ENCODE measurements at regions not wholly inside any gene's neighbourhood (a gene's known extent, or its start where the extent isn't known, plus 50 kb on each side); places are given as distances from the start of the nearest gene placed in this dataset.

GRCh38 chr1:81556968-81557367 is 243.8 kb upstream of the ADGRL2 start:
- Histone ChIP-seq H3K9me3 (ENCODE audit: control insufficient read depth, low read length) (no peaks in the 10 kb centered on the region), H3K4me1 (ENCODE audit: control insufficient read depth, insufficient read depth, low read length) (peaks cover 6% of the 10 kb centered on the region), H3K9ac (ENCODE audit: extremely low read depth, low read length, poor library complexity, severe bottlenecking) (no peak overlapping the region), H3K4me3 (ENCODE audit: low read length) (no peak overlapping the region), H3K36me3 (ENCODE audit: control insufficient read depth, insufficient read depth, low read length) (no peaks in the 10 kb centered on the region), H3K27me3 (ENCODE audit: control insufficient read depth, insufficient read depth, low read length, poor library complexity, severe bottlenecking) (no peaks in the 10 kb centered on the region), H3K27ac (ENCODE audit: low read depth, low read length) (no peak overlapping the region)
- no peaks in the 10 kb centered on the region for H3K27me3 Mint-ChIP-seq (ENCODE audit: insufficient read depth)
- WGBS, 2 experiments (ENCODE audit: insufficient coverage in 1 of 2, insufficient read length in 1 of 2): 93 to 94% methylated on average over 11 of the region's 11 CpGs
- TF ChIP-seq CTCF (conservative IDR thresholded peaks at IDR 0.05): no peak
- H3K4me3 Mint-ChIP-seq: no peak overlapping the region
- no peaks in the 10 kb centered on the region for H3K9me3 Mint-ChIP-seq
- DNase-seq: no peak
- H3K27ac Mint-ChIP-seq: no peak overlapping the region
- H3K36me3 Mint-ChIP-seq (ENCODE audit: low read depth): no peaks in the 10 kb centered on the region
- H3K4me1 Mint-ChIP-seq: peaks cover 20% of the 10 kb centered on the region

- no peaks in the 10 kb centered on the region for H3K9me3 Mint-ChIP-seq
- DNase-seq: no peak
- H3K4me3 Mint-ChIP-seq: no peak overlapping the region
- Histone ChIP-seq H3K27ac (ENCODE audit: low read depth, low read length) (no peak overlapping the region), H3K9ac (ENCODE audit: extremely low read depth, low read length, poor library complexity, severe bottlenecking) (no peak overlapping the region), H3K9me3 (ENCODE audit: control insufficient read depth, low read length) (no peaks in the 10 kb centered on the region), H3K27me3 (ENCODE audit: control insufficient read depth, insufficient read depth, low read length, poor library complexity, severe bottlenecking) (no peaks in the 10 kb centered on the region), H3K4me3 (ENCODE audit: low read length) (no peak overlapping the region), H3K4me1 (ENCODE audit: control insufficient read depth, insufficient read depth, low read length) (no peaks in the 10 kb centered on the region), H3K36me3 (ENCODE audit: control insufficient read depth, insufficient read depth, low read length) (no peaks in the 10 kb centered on the region)
- no peak overlapping the region for H3K27ac Mint-ChIP-seq
- H3K27me3 Mint-ChIP-seq (ENCODE audit: insufficient read depth): no peaks in the 10 kb centered on the region
- H3K4me1 Mint-ChIP-seq: peaks cover 39% of the 10 kb centered on the region
- no peaks in the 10 kb centered on the region for H3K36me3 Mint-ChIP-seq (ENCODE audit: low read depth)
- 96 to 100% methylated on average over 1 of the region's 1 CpG for WGBS, 2 experiments (ENCODE audit: insufficient coverage in 1 of 2, insufficient read length in 1 of 2)
- TF ChIP-seq CTCF (conservative IDR thresholded peaks at IDR 0.05): no peak
Observed at GRCh38 chr1:81554534-81554933, 246.2 kb upstream of the ADGRL2 start.

GRCh38 chr1:81554108-81554507 is 246.6 kb upstream of the ADGRL2 start:
- Mint-ChIP-seq H3K9me3 (no peaks in the 10 kb centered on the region), H3K4me3 (no peak overlapping the region), H3K36me3 (ENCODE audit: low read depth) (no peaks in the 10 kb centered on the region), H3K27me3 (ENCODE audit: insufficient read depth) (no peaks in the 10 kb centered on the region), H3K27ac (no peak overlapping the region), H3K4me1 (peaks cover 43% of the 10 kb centered on the region)
- Histone ChIP-seq H3K9ac (ENCODE audit: extremely low read depth, low read length, poor library complexity, severe bottlenecking) (no peak overlapping the region), H3K27me3 (ENCODE audit: control insufficient read depth, insufficient read depth, low read length, poor library complexity, severe bottlenecking) (no peaks in the 10 kb centered on the region), H3K9me3 (ENCODE audit: control insufficient read depth, low read length) (no peaks in the 10 kb centered on the region), H3K27ac (ENCODE audit: low read depth, low read length) (no peak overlapping the region), H3K36me3 (ENCODE audit: control insufficient read depth, insufficient read depth, low read length) (no peaks in the 10 kb centered on the region), H3K4me3 (ENCODE audit: low read length) (no peak overlapping the region), H3K4me1 (ENCODE audit: control insufficient read depth, insufficient read depth, low read length) (no peaks in the 10 kb centered on the region)
- 90 to 94% methylated on average over 1 to 2 of the region's 2 CpGs for WGBS, 2 experiments (ENCODE audit: insufficient coverage in 1 of 2, insufficient read length in 1 of 2)
- DNase-seq: no peak
- no peak for TF ChIP-seq CTCF (conservative IDR thresholded peaks at IDR 0.05)

All from endodermal cell (in vitro differentiated cells).